H9 (cell line): ENCODE measurements at regions not wholly inside any gene's neighbourhood (a gene's known extent, or its start where the extent isn't known, plus 50 kb on each side); places are given as distances from the start of the nearest gene placed in this dataset.

Experiments
- DNase-seq: peaks from one replicate; pipeline ENCODE4 v3.0.0-alpha.2; 2017
- H2AFZ ChIP-seq: one replicate; pipeline ENCODE4 v1.6.1; 2013; ENCODE audit warnings: mild to moderate bottlenecking, low read length, control low read depth, moderate library complexity
- H2AK5ac ChIP-seq: 2 replicates; pipeline ENCODE4 v1.6.1; 2013; ENCODE audit warnings: low read length, control low read depth, mixed read lengths; ENCODE audit not compliant: insufficient read length
- H2BK120ac ChIP-seq: one replicate; pipeline ENCODE4 v1.6.1; 2013; ENCODE audit warnings: low read depth, mild to moderate bottlenecking, low read length, control low read depth, inconsistent platforms; ENCODE audit not compliant: poor library complexity, severe bottlenecking
- H2BK12ac ChIP-seq: 2 replicates; pipeline ENCODE4 v1.6.1; 2013; ENCODE audit warnings: low read length, control low read depth, mixed read lengths, low read depth; ENCODE audit not compliant: insufficient read length
- H2BK15ac ChIP-seq: 2 replicates; pipeline ENCODE4 v1.6.1; 2013; ENCODE audit warnings: low read depth, low read length, control low read depth
- H2BK20ac ChIP-seq: one replicate; pipeline ENCODE4 v1.6.1; 2013; ENCODE audit warnings: low read depth, mild to moderate bottlenecking, low read length, control low read depth, inconsistent platforms; ENCODE audit not compliant: poor library complexity, severe bottlenecking
- H2BK5ac ChIP-seq: 2 replicates; pipeline ENCODE4 v1.6.1; 2013; ENCODE audit warnings: low read length, control low read depth, mixed read lengths; ENCODE audit not compliant: insufficient read length
- H3K14ac ChIP-seq: 2 replicates; pipeline ENCODE4 v1.6.1; 2013; ENCODE audit warnings: low read length, control low read depth; ENCODE audit not compliant: insufficient read depth
- H3K18ac ChIP-seq: 2 replicates; pipeline ENCODE4 v1.6.1; 2013; ENCODE audit warnings: low read depth, mild to moderate bottlenecking, mixed read lengths, low read length, control low read depth; ENCODE audit not compliant: insufficient read length
- H3K23ac ChIP-seq: 2 replicates; pipeline ENCODE4 v1.6.1; 2013; ENCODE audit warnings: low read length, control low read depth, mixed read lengths, low read depth; ENCODE audit not compliant: insufficient read length
- H3K23me2 ChIP-seq: 2 replicates; pipeline ENCODE4 v1.6.1; 2013; ENCODE audit warnings: low read depth, mild to moderate bottlenecking, mixed read lengths, low read length, control low read depth; ENCODE audit not compliant: insufficient read length, poor library complexity, severe bottlenecking
- H3K27ac ChIP-seq: 2 replicates; pipeline ENCODE4 v1.5.1; 2013; ENCODE audit warnings: low read length, control low read depth, mixed read lengths, low read depth; ENCODE audit not compliant: insufficient read length
- H3K27me3 ChIP-seq: 2 replicates; pipeline ENCODE4 v1.6.1; 2013; ENCODE audit warnings: low read length, control low read depth, inconsistent platforms; ENCODE audit not compliant: insufficient read depth
- H3K4ac ChIP-seq: 2 replicates; pipeline ENCODE4 v1.6.1; 2013; ENCODE audit warnings: low read depth, mild to moderate bottlenecking, control low read depth, inconsistent platforms, low read length, moderate library complexity
- H3K4me1 ChIP-seq: 2 replicates; pipeline ENCODE4 v1.6.1; 2013; ENCODE audit warnings: low read length, control low read depth, inconsistent platforms; ENCODE audit not compliant: insufficient read depth
- H3K4me2 ChIP-seq: 2 replicates; pipeline ENCODE4 v1.6.1; 2013; ENCODE audit warnings: low read length, control low read depth, mixed read lengths; ENCODE audit not compliant: insufficient read length, insufficient read depth
- H3K56ac ChIP-seq: 2 replicates; pipeline ENCODE4 v1.6.1; 2013; ENCODE audit warnings: low read depth, mild to moderate bottlenecking, mixed read lengths, low read length, control low read depth; ENCODE audit not compliant: insufficient read length
- H3K79me1 ChIP-seq: 2 replicates; pipeline ENCODE4 v1.6.1; 2013; ENCODE audit warnings: low read depth, mild to moderate bottlenecking, moderate library complexity, low read length, control low read depth, inconsistent platforms; ENCODE audit not compliant: insufficient read depth, poor library complexity, severe bottlenecking
- H3K79me2 ChIP-seq: 2 replicates; pipeline ENCODE4 v1.6.1; 2013; ENCODE audit warnings: low read length, control low read depth, inconsistent platforms; ENCODE audit not compliant: insufficient read depth
- H3K9ac ChIP-seq: 2 replicates; pipeline ENCODE4 v1.6.1; 2013; ENCODE audit warnings: low read length, control low read depth, mixed read lengths; ENCODE audit not compliant: insufficient read length; ENCODE audit errors: extremely low read depth
- H3K9me3 ChIP-seq: one replicate; pipeline ENCODE4 v1.6.1; 2013; ENCODE audit warnings: low read depth, low read length, inconsistent platforms; ENCODE audit not compliant: control insufficient read depth
- H3T11ph ChIP-seq: one replicate; pipeline ENCODE4 v1.6.1; 2013; ENCODE audit warnings: mild to moderate bottlenecking, low read length, control low read depth, inconsistent platforms
- H4K20me1 ChIP-seq: one replicate; pipeline ENCODE4 v1.6.1; 2013; ENCODE audit not compliant: control insufficient read depth, insufficient read length, insufficient read depth
- H4K5ac ChIP-seq: 2 replicates; pipeline ENCODE4 v1.6.1; 2013; ENCODE audit warnings: low read depth, mild to moderate bottlenecking, mixed read lengths, low read length, control low read depth; ENCODE audit not compliant: insufficient read length
- H4K8ac ChIP-seq: replicated peaks from 2 replicates; pipeline ENCODE4 v1.6.1; 2013; ENCODE audit warnings: low read length, control low read depth, mixed read lengths, low read depth; ENCODE audit not compliant: insufficient read length
- H4K91ac ChIP-seq: 2 replicates; pipeline ENCODE4 v1.6.1; 2013; ENCODE audit warnings: low read depth, mild to moderate bottlenecking, moderate library complexity, mixed read lengths, low read length, control low read depth; ENCODE audit not compliant: insufficient read length
- H3K27ac Mint-ChIP-seq, 3 experiments: 2 replicates in 2 of 3; 3 replicates in 1 of 3; pipeline ENCODE4 v1.8.0; 2020 to 2021; ENCODE audit warnings: mixed read lengths in 3 of 3, mild to moderate bottlenecking in 1 of 3, moderate library complexity in 1 of 3
- H3K27me3 Mint-ChIP-seq: 2 replicates; pipeline ENCODE4 v1.8.0; 2021; ENCODE audit warnings: low read depth, mild to moderate bottlenecking, moderate library complexity, mixed read lengths
- H3K36me3 Mint-ChIP-seq, 3 experiments: 2 replicates in 2 of 3; 3 replicates in 1 of 3; pipeline ENCODE4 v1.8.0; 2020 to 2021; ENCODE audit warnings: low read depth in 3 of 3, mixed read lengths in 3 of 3; ENCODE audit not compliant: insufficient read depth in 1 of 3
- H3K4me1 Mint-ChIP-seq, 2 experiments: 2 replicates each; pipeline ENCODE4 v1.8.0; 2020; ENCODE audit warnings: mixed read lengths in 2 of 2
- H3K4me3 Mint-ChIP-seq, 2 experiments: 2 replicates in 1 of 2; 3 replicates in 1 of 2; pipeline ENCODE4 v1.8.0; 2020 to 2021; ENCODE audit warnings: mild to moderate bottlenecking in 2 of 2, mixed read lengths in 2 of 2, moderate library complexity in 1 of 2
- H3K9me3 Mint-ChIP-seq, 2 experiments: 2 replicates in 1 of 2; 3 replicates in 1 of 2; pipeline ENCODE4 v1.8.0; 2020; ENCODE audit warnings: mild to moderate bottlenecking in 2 of 2, mixed read lengths in 2 of 2, moderate library complexity in 1 of 2
- CTCF ChIP-seq: fragments of 200-600 bp; sonication (generic); conservative IDR thresholded peaks from 3 replicates; pipeline ENCODE4 v1.8.0; 2021; ENCODE audit warnings: antibody characterized with exemption, mild to moderate bottlenecking
- WGBS: extraction: QIAGEN DNeasy Blood & Tissue Kit; methylation state at CpG from one replicate; pipeline ENCODE4 v1.1.7; 2013; ENCODE audit warnings: missing lambda C conversion rate, low lambda C conversion rate, mixed read lengths; ENCODE audit not compliant: insufficient read length; ENCODE audit errors: extremely low coverage; 5-methylcytosine and 5-hydroxymethylcytosine counted together

- Histone ChIP-seq H4K8ac (no peak overlapping the region), H2AK5ac (no peak overlapping the region), H3K79me1 (no peaks in the 10 kb centered on the region), H3K79me2 (no peaks in the 10 kb centered on the region), H3K9ac (no peak overlapping the region), H3K27me3 (no peaks in the 10 kb centered on the region), H2BK15ac (no peak overlapping the region), H2BK12ac (no peak overlapping the region), H4K20me1 (no peaks in the 10 kb centered on the region), H2BK20ac (no peak overlapping the region), H3K14ac (no peak overlapping the region), H3T11ph (no peak overlapping the region), H2BK120ac (no peak overlapping the region), H2AFZ (no peak overlapping the region), H4K5ac (no peak overlapping the region), H3K18ac (no peak overlapping the region), H3K4me2 (no peak overlapping the region), H3K23me2 (no peaks in the 10 kb centered on the region), H3K4ac (no peak overlapping the region), H4K91ac (no peak overlapping the region), H3K27ac (no peak overlapping the region), H3K23ac (no peak overlapping the region), H2BK5ac (no peak overlapping the region), H3K9me3 (no peaks in the 10 kb centered on the region), H3K56ac (no peak overlapping the region), H3K4me1 (peaks cover 2% of the 10 kb centered on the region; the same call in 1 of the 2 replicates)
- no peak for DNase-seq
- peaks cover 23 to 26% of the 10 kb centered on the region in 2 experiments for H3K4me1 Mint-ChIP-seq
- H3K9me3 Mint-ChIP-seq = no peaks in the 10 kb centered on the region
- H3K27me3 Mint-ChIP-seq = no peaks in the 10 kb centered on the region
- no peak for TF ChIP-seq CTCF
- no peak overlapping the region for H3K27ac Mint-ChIP-seq
- H3K4me3 Mint-ChIP-seq = no peak overlapping the region
- WGBS = no CpG with 5 or more reads among the region's 1 CpG
- H3K36me3 Mint-ChIP-seq = no peaks in the 10 kb centered on the region
Measured at GRCh38 chr5:111676466-111676865, 80.5 kb downstream of the NREP start.
